H1 (cell line): ENCODE measurements at regions not wholly inside any gene's neighbourhood (a gene's known extent, or its start where the extent isn't known, plus 50 kb on each side); places are given as distances from the start of the nearest gene placed in this dataset.

Experiments used
- BRCA1 ChIP-seq: IDR thresholded peaks from 2 replicates; pipeline ENCODE4 v1.6.1; 2012; ENCODE audit warnings: low read depth, low read length, improper control_type of control experiment
- EP300 ChIP-seq, 2 experiments: IDR thresholded peaks; 1 replicate in 1 of 2; 2 replicates in 1 of 2; pipeline ENCODE4 v1.6.1; 2011 to 2012; ENCODE audit warnings: low read depth in 2 of 2, low read length in 2 of 2, mild to moderate bottlenecking in 2 of 2, borderline replicate concordance in 1 of 2, inconsistent platforms in 1 of 2, moderate library complexity in 1 of 2
- JUND ChIP-seq: IDR thresholded peaks from 2 replicates; pipeline ENCODE4 v1.6.1; 2011; ENCODE audit warnings: mild to moderate bottlenecking, improper control_type of control experiment, low read length
- TCF12 ChIP-seq: IDR thresholded peaks from 2 replicates; pipeline ENCODE4 v1.6.1; 2011; ENCODE audit warnings: low read depth, mild to moderate bottlenecking, low read length

- TF ChIP-seq BRCA1 (no peak), EP300 (IDR thresholded peaks at IDR 0.05; ENCODE audit: borderline replicate concordance in 1 of 2, low read depth in 2 of 2, low read length in 2 of 2) (no peak), TCF12 (no peak), JUND (no peak)
These were observed 87.6 kb upstream of the PRB2 start for GRCh38 chr12:11482955-11483354.
